ENCODE measurements at regions not wholly inside any gene's neighbourhood (a gene's known extent, or its start where the extent isn't known, plus 50 kb on each side); places are given as distances from the start of the nearest gene placed in this dataset.

DNA sequence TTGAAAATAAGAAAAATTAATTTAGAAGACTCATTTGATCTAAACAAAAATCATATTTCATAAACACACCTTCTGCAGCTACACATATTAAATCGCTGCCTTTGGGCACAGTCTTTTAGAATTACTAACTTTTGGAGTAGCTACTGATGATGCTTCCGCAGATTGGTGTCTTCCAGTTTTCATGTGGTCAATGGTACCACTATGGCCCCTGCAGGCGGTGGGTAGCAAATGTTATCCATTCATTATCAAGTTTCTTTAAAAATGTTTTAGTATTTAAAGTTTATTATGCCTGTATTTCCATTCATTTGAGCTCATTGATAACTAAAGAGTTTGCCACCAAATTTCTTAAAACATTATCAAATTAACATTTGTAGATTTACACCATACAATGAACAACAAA lies 122.9 kb upstream of the GRAMD2B start:
- H3K4me3 ChIP-seq (ENCODE audit: low read depth, poor library complexity, severe bottlenecking): no peak overlapping the region
- WGBS, 2 donors: 86 to 88% methylated on average over 3 of the region's 3 CpGs
- intact Hi-C loops (cut with DNase I; ENCODE audit: low total_unique reads): no loop called here
- no peak for DNase-seq (ENCODE audit: low spot score in 2 of 2)
- TF ChIP-seq, protein P1, sequence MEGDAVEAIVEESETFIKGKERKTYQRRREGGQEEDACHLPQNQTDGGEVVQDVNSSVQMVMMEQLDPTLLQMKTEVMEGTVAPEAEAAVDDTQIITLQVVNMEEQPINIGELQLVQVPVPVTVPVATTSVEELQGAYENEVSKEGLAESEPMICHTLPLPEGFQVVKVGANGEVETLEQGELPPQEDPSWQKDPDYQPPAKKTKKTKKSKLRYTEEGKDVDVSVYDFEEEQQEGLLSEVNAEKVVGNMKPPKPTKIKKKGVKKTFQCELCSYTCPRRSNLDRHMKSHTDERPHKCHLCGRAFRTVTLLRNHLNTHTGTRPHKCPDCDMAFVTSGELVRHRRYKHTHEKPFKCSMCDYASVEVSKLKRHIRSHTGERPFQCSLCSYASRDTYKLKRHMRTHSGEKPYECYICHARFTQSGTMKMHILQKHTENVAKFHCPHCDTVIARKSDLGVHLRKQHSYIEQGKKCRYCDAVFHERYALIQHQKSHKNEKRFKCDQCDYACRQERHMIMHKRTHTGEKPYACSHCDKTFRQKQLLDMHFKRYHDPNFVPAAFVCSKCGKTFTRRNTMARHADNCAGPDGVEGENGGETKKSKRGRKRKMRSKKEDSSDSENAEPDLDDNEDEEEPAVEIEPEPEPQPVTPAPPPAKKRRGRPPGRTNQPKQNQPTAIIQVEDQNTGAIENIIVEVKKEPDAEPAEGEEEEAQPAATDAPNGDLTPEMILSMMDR (IDR thresholded peaks at IDR 0.05): no peak
- no peak for TF ChIP-seq POLR2A (IDR thresholded peaks at IDR 0.05)

DNA sequence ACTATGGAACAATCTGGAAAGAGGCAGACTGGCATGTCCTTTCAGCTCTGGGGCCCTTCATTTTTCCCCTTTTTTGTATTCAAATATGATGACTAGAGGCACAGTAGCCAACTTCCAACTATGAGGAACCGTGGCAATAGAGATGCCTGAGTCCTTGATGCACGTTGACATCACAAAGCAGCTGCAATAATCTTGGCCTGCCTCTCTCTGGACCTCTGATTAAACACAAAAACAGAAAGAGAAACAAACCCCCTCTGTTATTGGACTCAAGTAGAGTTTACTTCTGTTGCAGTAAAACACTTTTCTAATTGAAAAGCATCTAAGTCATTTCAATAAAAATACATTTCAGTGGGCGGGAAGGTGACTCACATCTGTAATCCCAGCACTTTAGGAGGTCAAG lies 122.2 kb upstream of the GRAMD2B start:
- no peak for TF ChIP-seq POLR2A (IDR thresholded peaks at IDR 0.05)
- TF ChIP-seq, protein P1 (IDR thresholded peaks at IDR 0.05): no peak
- DNase-seq (ENCODE audit: low spot score in 2 of 2): no peak
- 89 to 90% methylated on average over 3 of the region's 3 CpGs for WGBS, 2 donors
- no peak overlapping the region for H3K4me3 ChIP-seq (ENCODE audit: low read depth, poor library complexity, severe bottlenecking)
- intact Hi-C loops (cut with DNase I; ENCODE audit: low total_unique reads): no loop called here

DNA sequence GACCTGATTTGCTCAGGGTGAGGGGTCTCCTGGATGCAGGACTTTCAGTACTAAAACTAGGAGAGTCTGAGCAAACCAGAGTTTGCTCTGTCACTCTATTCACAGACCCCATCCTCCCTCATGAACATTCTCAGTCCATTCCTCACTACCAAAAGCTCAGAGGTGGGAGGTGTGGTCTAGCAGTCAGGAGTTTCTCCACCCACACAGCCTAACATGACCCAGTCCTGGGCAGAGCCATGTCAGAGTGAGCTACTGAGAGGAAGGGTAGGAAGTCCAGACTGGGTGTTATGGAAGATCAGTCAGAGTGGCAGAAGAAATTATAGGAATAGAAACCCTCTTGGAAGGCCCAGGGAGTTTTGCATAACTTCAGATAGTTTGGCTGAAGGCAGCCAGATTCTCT lies 113.3 kb upstream of the GRAMD2B start:
- H3K4me3 ChIP-seq (ENCODE audit: low read depth, poor library complexity, severe bottlenecking): no peak overlapping the region
- TF ChIP-seq, protein P1 (IDR thresholded peaks at IDR 0.05): no peak
- no peak for TF ChIP-seq POLR2A (IDR thresholded peaks at IDR 0.05)
- no peak for DNase-seq (ENCODE audit: low spot score in 2 of 2)
- intact Hi-C loops (cut with DNase I; ENCODE audit: low total_unique reads): no loop called here

DNA sequence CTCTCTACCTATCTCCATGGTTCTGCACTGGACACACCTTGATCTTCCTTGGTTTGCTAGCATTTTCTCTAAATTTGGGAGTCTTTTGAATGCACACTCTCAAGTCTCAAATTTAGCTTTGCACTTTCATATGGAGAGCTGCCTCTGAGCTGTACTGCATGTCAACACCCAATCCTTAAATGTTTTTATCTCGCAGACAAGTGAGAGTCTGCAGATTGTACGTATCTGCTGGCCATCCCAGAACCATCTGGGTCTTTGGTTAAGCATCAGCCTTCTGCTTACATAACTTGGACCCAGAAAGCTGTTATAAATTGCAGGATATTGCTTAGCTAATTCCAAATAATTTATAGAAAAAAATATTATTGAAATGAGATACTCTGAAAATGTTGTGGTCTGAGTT lies 111.4 kb upstream of the GRAMD2B start:
- DNase-seq (ENCODE audit: low spot score in 2 of 2): no peak
- intact Hi-C loops (cut with DNase I; ENCODE audit: low total_unique reads): no loop called here

DNA sequence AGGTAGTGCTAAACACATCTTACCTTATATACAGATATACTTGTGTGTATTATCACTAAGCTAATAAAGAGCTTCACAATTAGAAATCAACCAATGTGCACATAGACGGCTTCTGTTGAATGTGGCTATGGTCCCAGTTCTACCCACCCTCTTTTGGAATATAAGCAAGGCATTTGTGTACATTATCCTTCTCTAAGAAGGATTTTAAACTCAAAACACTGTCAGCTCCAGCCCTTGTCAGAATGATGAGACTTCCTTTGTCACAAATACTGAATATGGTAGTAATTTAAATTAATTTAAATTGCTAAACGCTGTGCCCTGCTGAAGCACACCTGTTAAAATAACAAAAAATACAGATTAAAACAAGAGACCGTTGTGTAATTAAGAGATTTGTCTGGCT lies 107.9 kb upstream of the GRAMD2B start:
- DNase-seq (ENCODE audit: low spot score in 2 of 2): no peak
- no peak overlapping the region for H3K4me3 ChIP-seq (ENCODE audit: low read depth, poor library complexity, severe bottlenecking)
- 70 to 72% methylated on average over 3 of the region's 3 CpGs for WGBS, 2 donors
- TF ChIP-seq, protein P1 (IDR thresholded peaks at IDR 0.05): no peak
- TF ChIP-seq POLR2A (IDR thresholded peaks at IDR 0.05): no peak
- intact Hi-C loops (cut with DNase I; ENCODE audit: low total_unique reads): no loop called here

More for the DNA sequence above, 111.4 kb upstream of the GRAMD2B start:
- no peak overlapping the region for H3K4me3 ChIP-seq (ENCODE audit: low read depth, poor library complexity, severe bottlenecking)
- WGBS, 2 donors: 60 to 68% methylated on average over 2 of the region's 2 CpGs
- TF ChIP-seq POLR2A (IDR thresholded peaks at IDR 0.05): no peak
- TF ChIP-seq, protein P1 (IDR thresholded peaks at IDR 0.05): no peak

DNA sequence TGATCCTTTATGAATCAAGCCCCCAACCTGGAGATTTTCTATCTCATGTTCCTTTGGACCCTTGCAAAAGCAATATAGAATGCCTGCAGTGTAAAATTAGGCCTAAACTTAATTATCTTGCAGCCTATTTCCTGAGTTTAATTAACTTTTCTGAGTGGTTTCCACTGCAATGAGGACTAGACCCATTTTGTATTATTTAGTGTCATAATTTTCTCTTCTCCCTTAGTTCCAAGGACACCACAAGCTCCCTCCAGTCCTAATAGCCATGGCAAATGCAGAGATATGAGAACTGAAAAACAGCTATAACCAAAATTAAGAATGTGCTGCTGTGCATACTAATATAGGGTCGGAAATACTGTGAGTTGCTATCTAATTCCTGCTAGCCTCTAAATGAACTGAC lies 90.9 kb upstream of the GRAMD2B start:
- no peak for TF ChIP-seq POLR2A (IDR thresholded peaks at IDR 0.05)
- TF ChIP-seq, protein P1 (IDR thresholded peaks at IDR 0.05): no peak
- DNase-seq (ENCODE audit: low spot score in 2 of 2): no peak
- no peak overlapping the region for H3K4me3 ChIP-seq (ENCODE audit: low read depth, poor library complexity, severe bottlenecking)
- 92 to 94% methylated on average over 1 of the region's 1 CpG for WGBS, 2 donors
- intact Hi-C loops (cut with DNase I; ENCODE audit: low total_unique reads): no loop called here

Measured in lower leg skin (tissue), 4 donors.